DND-41 (cell line): ENCODE measurements at regions not wholly inside any gene's neighbourhood (a gene's known extent, or its start where the extent isn't known, plus 50 kb on each side); places are given as distances from the start of the nearest gene placed in this dataset.
A peak's percentile ranks its signal among the peaks of the same experiment; 100 is the strongest.

Experiments used
- ATAC-seq: fragments of 200-7000 bp; cut with Tn5 transposase; 3 replicates; pipeline ENCODE4 v1.9.1; 2021; ENCODE audit warnings: low read depth; ENCODE audit not compliant: insufficient read depth
- DNase-seq: peaks from one replicate; pipeline ENCODE4 v3.0.0-alpha.2; 2020
- H2AFZ ChIP-seq: 2 replicates; pipeline ENCODE4 v1.6.0; 2012; ENCODE audit warnings: low read depth, low read length
- H3K27ac ChIP-seq: 2 replicates; pipeline ENCODE4 v1.5.1; 2012; ENCODE audit warnings: low read length, inconsistent platforms
- H3K27me3 ChIP-seq: fragments of 200-600 bp; sonication (generic); 2 replicates; pipeline ENCODE4 v1.6.0; 2012; ENCODE audit warnings: low read length, mild to moderate bottlenecking, inconsistent platforms; ENCODE audit not compliant: insufficient read depth, poor library complexity
- H3K36me3 ChIP-seq: 2 replicates; pipeline ENCODE4 v1.5.1; 2012; ENCODE audit warnings: low read length, inconsistent platforms; ENCODE audit not compliant: insufficient read depth
- H3K4me1 ChIP-seq: 2 replicates; pipeline ENCODE4 v1.5.1; 2012; ENCODE audit warnings: mild to moderate bottlenecking, low read length; ENCODE audit not compliant: insufficient read depth
- H3K4me2 ChIP-seq: 2 replicates; pipeline ENCODE4 v1.6.0; 2012; ENCODE audit warnings: mild to moderate bottlenecking, moderate library complexity, low read length, inconsistent platforms; ENCODE audit not compliant: insufficient read depth
- H3K4me3 ChIP-seq, 2 experiments: fragments of 200-600 bp in 1 of 2; shearing (Covaris generic) in 1 of 2; 2 replicates each; pipeline ENCODE4 v1.5.1; 2012 to 2016; ENCODE audit warnings: inconsistent platforms in 2 of 2, low read length in 2 of 2, mild to moderate bottlenecking in 2 of 2, low read depth in 1 of 2, moderate library complexity in 1 of 2
- H3K79me2 ChIP-seq: 2 replicates; pipeline ENCODE4 v1.6.0; 2012; ENCODE audit warnings: low read length, inconsistent platforms; ENCODE audit not compliant: insufficient read depth
- H3K9ac ChIP-seq: 2 replicates; pipeline ENCODE4 v1.6.0; 2012; ENCODE audit warnings: low read depth, mild to moderate bottlenecking, inconsistent platforms, low read length, moderate library complexity
- H3K9me3 ChIP-seq: 2 replicates; pipeline ENCODE4 v1.5.1; 2012; ENCODE audit warnings: low read length, moderate library complexity, mild to moderate bottlenecking, inconsistent platforms; ENCODE audit not compliant: insufficient read depth, severe bottlenecking
- H4K20me1 ChIP-seq: 2 replicates; pipeline ENCODE4 v1.6.0; 2012; ENCODE audit warnings: low read length; ENCODE audit not compliant: insufficient read depth
- EZH2 ChIP-seq: IDR thresholded peaks from 3 replicates; pipeline ENCODE4 v1.6.1; 2012; ENCODE audit warnings: borderline replicate concordance, low read depth, mild to moderate bottlenecking, moderate library complexity, low read length, inconsistent platforms; ENCODE audit not compliant: severe bottlenecking
- TF ChIP-seq, protein P1 (sequence below): IDR thresholded peaks from 2 replicates; pipeline ENCODE4 v1.5.1; 2012; ENCODE audit warnings: borderline replicate concordance, low read length, moderate library complexity, mild to moderate bottlenecking; ENCODE audit not compliant: poor library complexity, severe bottlenecking; ENCODE audit errors: extremely low read depth

DNA sequence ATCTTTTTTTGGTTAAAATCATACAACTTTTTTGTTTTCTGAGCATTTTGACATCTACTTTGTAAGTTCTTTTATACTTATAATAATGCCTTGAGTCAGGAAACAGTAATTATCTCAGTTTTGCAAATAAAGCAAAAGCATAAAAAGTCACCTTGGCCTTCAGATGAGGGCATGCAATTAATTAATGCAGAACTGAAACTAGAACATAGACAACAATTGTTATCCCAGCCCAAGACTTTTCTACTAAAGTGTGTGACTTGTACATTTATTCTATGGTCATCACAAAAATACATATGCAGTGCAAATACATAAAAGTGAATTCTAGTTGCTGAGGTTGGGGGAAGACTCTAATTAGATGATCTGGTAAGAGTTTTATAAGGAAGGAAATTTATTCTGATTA is 179.9 kb downstream of the ST8SIA4 start:
- TF ChIP-seq EZH2: no peak
- TF ChIP-seq, protein P1, sequence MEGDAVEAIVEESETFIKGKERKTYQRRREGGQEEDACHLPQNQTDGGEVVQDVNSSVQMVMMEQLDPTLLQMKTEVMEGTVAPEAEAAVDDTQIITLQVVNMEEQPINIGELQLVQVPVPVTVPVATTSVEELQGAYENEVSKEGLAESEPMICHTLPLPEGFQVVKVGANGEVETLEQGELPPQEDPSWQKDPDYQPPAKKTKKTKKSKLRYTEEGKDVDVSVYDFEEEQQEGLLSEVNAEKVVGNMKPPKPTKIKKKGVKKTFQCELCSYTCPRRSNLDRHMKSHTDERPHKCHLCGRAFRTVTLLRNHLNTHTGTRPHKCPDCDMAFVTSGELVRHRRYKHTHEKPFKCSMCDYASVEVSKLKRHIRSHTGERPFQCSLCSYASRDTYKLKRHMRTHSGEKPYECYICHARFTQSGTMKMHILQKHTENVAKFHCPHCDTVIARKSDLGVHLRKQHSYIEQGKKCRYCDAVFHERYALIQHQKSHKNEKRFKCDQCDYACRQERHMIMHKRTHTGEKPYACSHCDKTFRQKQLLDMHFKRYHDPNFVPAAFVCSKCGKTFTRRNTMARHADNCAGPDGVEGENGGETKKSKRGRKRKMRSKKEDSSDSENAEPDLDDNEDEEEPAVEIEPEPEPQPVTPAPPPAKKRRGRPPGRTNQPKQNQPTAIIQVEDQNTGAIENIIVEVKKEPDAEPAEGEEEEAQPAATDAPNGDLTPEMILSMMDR: no peak
- Histone ChIP-seq H3K9me3 (no peaks in the 10 kb centered on the region), H2AFZ (no peak overlapping the region), H3K9ac (no peak overlapping the region), H3K36me3 (no peaks in the 10 kb centered on the region), H3K79me2 (no peaks in the 10 kb centered on the region), H3K4me1 (peaks cover 2% of the 10 kb centered on the region; the same call in 1 of the 2 replicates), H3K27me3 (no peaks in the 10 kb centered on the region), H4K20me1 (no peaks in the 10 kb centered on the region), H3K27ac (no peak overlapping the region), H3K4me2 (no peak overlapping the region), H3K4me3 (no peak overlapping the region)
- no peak for ATAC-seq
- DNase-seq: no peak

- Histone ChIP-seq H3K4me3 (no peak overlapping the region), H3K27ac (no peak overlapping the region), H3K79me2 (no peaks in the 10 kb centered on the region), H4K20me1 (no peaks in the 10 kb centered on the region), H3K27me3 (no peaks in the 10 kb centered on the region), H3K4me2 (no peak overlapping the region), H3K9ac (no peak overlapping the region), H3K36me3 (no peaks in the 10 kb centered on the region), H3K4me1 (peaks cover 12% of the 10 kb centered on the region), H3K9me3 (no peaks in the 10 kb centered on the region), H2AFZ (no peak overlapping the region)
- TF ChIP-seq, protein P1: no peak
- no peak for TF ChIP-seq EZH2
- DNase-seq (no peak), ATAC-seq (no peak)
Observed at GRCh38 chr5:100726116-100726515, 177.0 kb downstream of the ST8SIA4 start.

DNA sequence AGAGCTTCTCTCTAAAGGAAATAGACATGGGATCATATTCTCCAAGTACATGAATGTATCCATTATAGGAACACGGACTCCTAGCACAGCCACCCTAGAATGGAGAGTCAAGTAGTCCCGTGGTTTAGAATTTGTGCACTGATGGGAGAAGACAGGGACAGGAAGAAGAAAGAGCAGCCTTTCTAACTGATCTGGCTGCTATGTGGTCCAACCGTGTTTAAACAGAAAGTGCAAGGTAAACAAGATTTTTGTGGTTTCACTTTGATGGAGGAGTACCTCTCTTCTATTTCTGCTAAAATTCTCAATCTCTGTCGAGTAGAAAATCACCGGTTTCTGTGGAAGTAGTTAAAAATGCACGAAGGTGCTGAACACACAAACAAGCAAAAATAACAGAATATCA is 171.3 kb downstream of the ST8SIA4 start:
- Histone ChIP-seq H3K79me2 (no peaks in the 10 kb centered on the region), H2AFZ (peak overlapping the region; percentile 69), H3K4me3 (peak overlapping the region; percentile 22 to 50; a peak in 3 of 4 replicates), H3K9ac (peak overlapping the region; percentile 53), H3K4me2 (peak overlapping the region; percentile 66), H3K27ac (peak overlapping the region; percentile 89), H3K9me3 (no peaks in the 10 kb centered on the region), H3K27me3 (no peaks in the 10 kb centered on the region), H3K36me3 (no peaks in the 10 kb centered on the region), H3K4me1 (peaks cover 26% of the 10 kb centered on the region), H4K20me1 (no peaks in the 10 kb centered on the region)
- ATAC-seq (peak; percentile 99), DNase-seq (peak; percentile 68)
- TF ChIP-seq, protein P1: no peak
- TF ChIP-seq EZH2: no peak

- ATAC-seq: peak; percentile 87
- TF ChIP-seq, protein P1: no peak
- no peak for TF ChIP-seq EZH2
- peak overlapping the region; percentile 67 for H2AFZ ChIP-seq
- peaks cover 14% of the 10 kb centered on the region for H3K4me1 ChIP-seq
- no peaks in the 10 kb centered on the region for H3K9me3 ChIP-seq
- H4K20me1 ChIP-seq: no peaks in the 10 kb centered on the region
- no peaks in the 10 kb centered on the region for H3K27me3 ChIP-seq
- peak overlapping the region; percentile 44 for H3K4me2 ChIP-seq
- H3K9ac ChIP-seq: peak overlapping the region; percentile 16
- peak overlapping the region in 1 of 2 experiments; percentile 28; a peak in 1 of 4 replicates for H3K4me3 ChIP-seq
- H3K36me3 ChIP-seq: no peaks in the 10 kb centered on the region
- H3K79me2 ChIP-seq: no peaks in the 10 kb centered on the region
- DNase-seq: no peak
- peak overlapping the region; percentile 55 for H3K27ac ChIP-seq
Observed at GRCh38 chr5:100746730-100747129, 156.4 kb downstream of the ST8SIA4 start.
